ENCODE measurements at regions not wholly inside any gene's neighbourhood (a gene's known extent, or its start where the extent isn't known, plus 50 kb on each side); places are given as distances from the start of the nearest gene placed in this dataset.

- intact Hi-C loops (cut with DNase I; ENCODE audit: low total_unique reads) = no loop called here
- no peak for DNase-seq
- peaks cover 0 to 3% (median 0%) of the 10 kb centered on the region in 7 donors for H3K27me3 ChIP-seq (replicated peaks in 1 of 7)
- no peaks in the 10 kb centered on the region for H3K4me1 ChIP-seq
- WGBS, 5 donors = 57 to 91% (median 74%) methylated on average over 3 of the region's 3 CpGs
- no peak for TF ChIP-seq POLR2A (IDR thresholded peaks at IDR 0.05)
- TF ChIP-seq POLR2AphosphoS5 (IDR thresholded peaks at IDR 0.05) = no peak
- TF ChIP-seq CTCF (IDR thresholded peaks at IDR 0.05 in 8 of 11, conservative IDR thresholded peaks at IDR 0.05 in 3 of 11) = no peak
- no peak overlapping the region for H3K27ac ChIP-seq
- H3K4me3 ChIP-seq = no peak overlapping the region
- H3K36me3 ChIP-seq = no peaks in the 10 kb centered on the region
- H3K9me3 ChIP-seq = no peaks in the 10 kb centered on the region
These were observed 119.4 kb upstream of the DMD start for GRCh38 chrX:33330798-33331197.

GRCh38 chrX:33324099-33324498 is 112.8 kb upstream of the DMD start:
- Histone ChIP-seq H3K4me1 (no peaks in the 10 kb centered on the region), H3K4me3 (no peak overlapping the region), H3K36me3 (no peaks in the 10 kb centered on the region), H3K9me3 (no peaks in the 10 kb centered on the region), H3K27ac (no peak overlapping the region), H3K27me3 (replicated peaks in 1 of 7) (no peaks in the 10 kb centered on the region)
- TF ChIP-seq POLR2A (IDR thresholded peaks at IDR 0.05) (no peak), POLR2AphosphoS5 (IDR thresholded peaks at IDR 0.05) (no peak), CTCF (IDR thresholded peaks at IDR 0.05 in 8 of 11, conservative IDR thresholded peaks at IDR 0.05 in 3 of 11) (no peak)
- 54 to 96% (median 81%) methylated on average over 2 of the region's 2 CpGs for WGBS, 5 donors
- no peak for DNase-seq
- intact Hi-C loops (cut with DNase I; ENCODE audit: low total_unique reads) = no loop called here

GRCh38 chrX:33307911-33308354 is 96.6 kb upstream of the DMD start:
- no peaks in the 10 kb centered on the region for H3K36me3 ChIP-seq
- no peak overlapping the region for H3K4me3 ChIP-seq
- intact Hi-C loops (cut with DNase I; ENCODE audit: low total_unique reads) = no loop called here
- H3K9me3 ChIP-seq = peaks cover 0 to 11% (median 0%) of the 10 kb centered on the region in 8 donors
- 80 to 91% (median 86%) methylated on average over 2 of the region's 2 CpGs for WGBS, 5 donors
- DNase-seq = no peak
- no peaks in the 10 kb centered on the region for H3K27me3 ChIP-seq (replicated peaks in 1 of 7)
- no peak for TF ChIP-seq POLR2A (IDR thresholded peaks at IDR 0.05)
- no peak for TF ChIP-seq POLR2AphosphoS5 (IDR thresholded peaks at IDR 0.05)
- no peak for TF ChIP-seq CTCF (IDR thresholded peaks at IDR 0.05 in 8 of 11, conservative IDR thresholded peaks at IDR 0.05 in 3 of 11)
- no peak overlapping the region for H3K27ac ChIP-seq
- H3K4me1 ChIP-seq = no peaks in the 10 kb centered on the region

GRCh38 chrX:33298622-33299021 is 87.3 kb upstream of the DMD start:
- TF ChIP-seq POLR2AphosphoS5 (IDR thresholded peaks at IDR 0.05) = no peak
- TF ChIP-seq POLR2A (IDR thresholded peaks at IDR 0.05) = no peak
- no peak for TF ChIP-seq CTCF (IDR thresholded peaks at IDR 0.05 in 8 of 11, conservative IDR thresholded peaks at IDR 0.05 in 3 of 11)
- H3K4me3 ChIP-seq = no peak overlapping the region
- WGBS, 5 donors = 88 to 94% (median 91%) methylated on average over 5 of the region's 5 CpGs
- intact Hi-C loops (cut with DNase I; ENCODE audit: low total_unique reads) = no loop called here
- H3K27ac ChIP-seq = no peak overlapping the region
- DNase-seq = no peak
- no peaks in the 10 kb centered on the region for H3K27me3 ChIP-seq (replicated peaks in 1 of 7)
- no peaks in the 10 kb centered on the region for H3K4me1 ChIP-seq
- H3K9me3 ChIP-seq = peaks cover 0 to 8% (median 0%) of the 10 kb centered on the region in 8 donors
- no peaks in the 10 kb centered on the region for H3K36me3 ChIP-seq

Data from spleen (tissue), 11 donors.